BJ (cell line): ENCODE measurements at regions not wholly inside any gene's neighbourhood (a gene's known extent, or its start where the extent isn't known, plus 50 kb on each side); places are given as distances from the start of the nearest gene placed in this dataset.

ENCODE experiments used
- CTCF ChIA-PET: fragments of 350-600 bp; formaldehyde crosslinking; extraction: SDS; loops from one replicate; lab custom pipeline; 2021; ENCODE audit warnings: antibody characterized with exemption, inconsistent platforms; lab: Yijun Ruan, JAX
- POLR2A ChIA-PET: fragments of 300-600 bp; sonication (Branson Sonifier 250); formaldehyde crosslinking; extraction: SDS; loops from one replicate; lab custom pipeline; 2021; ENCODE audit warnings: antibody characterized with exemption; lab: Charles Lee
- DNase-seq: peaks from one replicate; pipeline ENCODE4 v3.0.0-alpha.2; 2011; ENCODE audit warnings: low read depth
- H3K27me3 ChIP-seq: 2 replicates; pipeline ENCODE4 v1.6.0; 2011; ENCODE audit warnings: low read length; ENCODE audit not compliant: control insufficient read depth, insufficient read depth
- H3K36me3 ChIP-seq: 2 replicates; pipeline ENCODE4 v1.5.1; 2011; ENCODE audit warnings: low read length; ENCODE audit not compliant: control insufficient read depth, insufficient read depth
- H3K4me3 ChIP-seq: 2 replicates; pipeline ENCODE4 v1.5.1; 2011; ENCODE audit warnings: low read depth, mild to moderate bottlenecking, control low read depth, low read length
- CTCF ChIP-seq: IDR thresholded peaks from 2 replicates; pipeline ENCODE4 v1.5.1; 2011; ENCODE audit warnings: low read depth, mild to moderate bottlenecking, control low read depth, inconsistent platforms, low read length, moderate library complexity; ENCODE audit not compliant: insufficient read depth

GRCh38 chr6:137664183-137664582 lies 170.0 kb upstream of the OLIG3 start:
- CTCF ChIA-PET, result no interaction called here
- no peaks in the 10 kb centered on the region for H3K36me3 ChIP-seq
- no peak overlapping the region for H3K4me3 ChIP-seq
- no peak for TF ChIP-seq CTCF
- no peaks in the 10 kb centered on the region for H3K27me3 ChIP-seq
- no peak for DNase-seq
- POLR2A ChIA-PET, result no interaction called here

GRCh38 chr6:137665342-137665934 lies 171.2 kb upstream of the OLIG3 start:
- Histone ChIP-seq H3K27me3 (no peaks in the 10 kb centered on the region), H3K36me3 (no peaks in the 10 kb centered on the region), H3K4me3 (no peak overlapping the region)
- ChIA-PET POLR2A (no interaction called here), CTCF (interaction anchor here (0.6 kb wide), 1 partner anchor 13 kb away, joined by 3 read pairs; no protein-coding TSS in a partner anchor)
- no peak for DNase-seq
- no peak for TF ChIP-seq CTCF

GRCh38 chr6:137666202-137666774 lies 172.1 kb upstream of the OLIG3 start:
- no peak overlapping the region for H3K4me3 ChIP-seq
- no peaks in the 10 kb centered on the region for H3K36me3 ChIP-seq
- no peak for TF ChIP-seq CTCF
- no peak for DNase-seq
- ChIA-PET POLR2A (no interaction called here), CTCF (no interaction called here)
- H3K27me3 ChIP-seq, result no peaks in the 10 kb centered on the region

GRCh38 chr6:137673603-137674002 lies 179.4 kb upstream of the OLIG3 start:
- ChIA-PET POLR2A (no interaction called here), CTCF (interaction anchor here (1.7 to 1.8 kb wide), 2 partner anchors 12 to 271 kb away, joined by 3 to 5 read pairs; no protein-coding TSS in a partner anchor)
- TF ChIP-seq CTCF, result no peak
- no peaks in the 10 kb centered on the region for H3K36me3 ChIP-seq
- H3K4me3 ChIP-seq, result no peak overlapping the region
- no peak for DNase-seq
- no peaks in the 10 kb centered on the region for H3K27me3 ChIP-seq

GRCh38 chr6:137676888-137677287 lies 182.7 kb upstream of the OLIG3 start:
- Histone ChIP-seq H3K4me3 (no peak overlapping the region), H3K27me3 (no peaks in the 10 kb centered on the region), H3K36me3 (no peaks in the 10 kb centered on the region)
- DNase-seq, result no peak
- ChIA-PET POLR2A (no interaction called here), CTCF (no interaction called here)
- TF ChIP-seq CTCF, result no peak
